HG03442 (cell line): ENCODE measurements at regions not wholly inside any gene's neighbourhood (a gene's known extent, or its start where the extent isn't known, plus 50 kb on each side); places are given as distances from the start of the nearest gene placed in this dataset.
A peak's percentile ranks its signal among the peaks of the same experiment; 100 is the strongest.

Source experiments
- ATAC-seq: cut with Tn5 transposase; IDR thresholded peaks from one replicate; pipeline ENCODE4 v1.9.1; 2021; ENCODE audit warnings: mild to moderate bottlenecking, moderate library complexity; ENCODE audit not compliant: unreplicated experiment

- no peak for ATAC-seq
These were observed 289.1 kb downstream of the TRIB2 start for GRCh38 chr2:13005761-13006335.

DNA sequence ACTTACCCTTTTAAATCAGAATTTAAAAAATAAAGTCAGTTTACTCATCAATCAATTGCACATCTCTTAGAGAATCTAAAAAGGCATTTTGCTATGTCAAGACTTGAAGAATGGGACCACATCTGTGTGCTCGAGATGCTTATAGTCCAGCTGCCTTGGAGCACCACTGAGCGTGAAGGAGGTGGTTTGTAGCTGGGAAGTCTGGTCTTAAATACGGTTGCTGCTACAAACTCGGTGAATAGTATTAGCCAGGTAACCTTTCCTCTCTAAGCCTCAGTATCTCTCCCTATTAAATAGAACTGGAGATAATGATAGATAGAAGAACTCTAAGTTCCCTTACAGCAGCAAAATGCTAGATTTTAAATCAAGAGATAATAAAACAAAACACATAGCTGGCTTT, 289.7 kb downstream of the TRIB2 start:
- no peak for ATAC-seq

GRCh38 chr2:13006829-13007717, 290.3 kb downstream of the TRIB2 start:
- ATAC-seq = peak; percentile 87

GRCh38 chr2:13009027-13009642, 292.4 kb downstream of the TRIB2 start:
- no peak for ATAC-seq

DNA sequence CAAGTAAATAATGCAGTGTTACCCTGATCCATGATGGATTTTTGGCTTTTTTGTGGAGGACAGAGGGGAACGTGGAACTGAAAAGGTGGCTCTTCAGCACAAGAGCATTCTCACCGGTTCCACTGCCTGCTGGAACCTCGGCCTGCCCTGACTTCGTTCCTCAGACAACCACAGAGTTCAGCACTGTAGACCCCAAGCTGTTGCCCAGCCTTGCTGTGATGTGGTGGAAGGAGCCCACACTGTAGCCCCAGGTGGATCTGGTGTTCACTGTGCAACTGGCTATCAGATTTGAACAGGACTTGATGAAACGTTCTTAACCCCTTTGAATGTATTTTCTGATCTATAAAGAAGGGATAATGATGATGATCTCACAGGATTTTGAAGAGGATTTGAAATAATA, 293.5 kb downstream of the TRIB2 start:
- ATAC-seq = no peak

- ATAC-seq = no peak
These were observed 298.0 kb downstream of the TRIB2 start for GRCh38 chr2:13014783-13015182.

DNA sequence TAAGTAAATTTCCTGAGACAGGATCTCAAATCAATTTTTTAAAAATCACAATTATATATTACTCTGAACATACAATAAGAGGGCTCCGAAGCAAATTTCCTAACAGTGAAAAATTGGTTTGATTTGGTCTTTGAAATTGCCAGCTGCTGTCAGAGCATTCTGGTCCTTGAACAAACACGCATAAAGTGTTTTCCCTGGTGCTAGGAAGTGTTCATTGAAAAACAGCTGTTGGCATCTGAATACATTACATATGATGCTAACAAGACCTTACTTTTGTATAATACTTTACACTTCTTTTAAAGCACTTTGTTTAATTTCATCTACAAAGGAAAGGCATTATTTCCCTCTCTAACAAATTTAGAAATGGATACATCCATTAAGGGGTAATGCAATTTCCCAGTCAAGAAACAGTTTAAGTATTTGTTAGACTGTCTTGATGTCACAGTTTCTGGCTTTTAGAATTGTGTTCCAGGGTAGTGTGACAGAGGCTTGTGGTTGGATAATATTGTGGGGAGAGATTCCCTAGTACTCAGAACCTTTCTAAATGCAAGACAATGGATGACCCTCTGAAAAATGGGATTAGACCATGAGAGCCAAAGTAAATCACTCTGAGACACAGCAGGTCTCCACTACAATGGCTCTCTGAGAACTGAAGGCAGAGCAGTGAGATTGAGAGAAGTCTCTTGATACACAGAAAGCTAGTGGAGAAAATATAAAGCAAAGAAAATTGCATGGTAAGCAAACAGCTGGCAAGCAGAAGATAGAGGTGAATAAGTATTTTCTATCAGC, 299.0 kb downstream of the TRIB2 start:
- ATAC-seq = no peak

- ATAC-seq = no peak
These were observed 301.8 kb downstream of the TRIB2 start for GRCh38 chr2:13018490-13018889.

DNA sequence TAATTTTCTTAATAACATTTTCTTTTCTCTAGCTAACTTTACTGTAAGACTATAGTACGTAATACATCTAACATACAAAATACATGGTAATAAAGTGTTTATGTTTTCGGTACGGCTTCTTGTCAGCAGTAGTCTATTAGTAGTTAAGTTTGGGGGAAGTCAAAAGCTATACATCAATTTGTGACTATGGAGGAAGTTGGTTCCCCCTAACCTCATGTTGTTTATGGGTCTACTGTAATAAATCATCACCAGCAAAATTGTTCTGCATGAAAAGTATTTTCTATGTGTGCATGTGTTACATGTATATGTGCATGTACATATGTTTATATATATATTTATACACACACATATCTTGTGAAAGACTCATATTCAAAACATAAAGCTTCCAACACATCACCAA, 303.0 kb downstream of the TRIB2 start:
- ATAC-seq = no peak

DNA sequence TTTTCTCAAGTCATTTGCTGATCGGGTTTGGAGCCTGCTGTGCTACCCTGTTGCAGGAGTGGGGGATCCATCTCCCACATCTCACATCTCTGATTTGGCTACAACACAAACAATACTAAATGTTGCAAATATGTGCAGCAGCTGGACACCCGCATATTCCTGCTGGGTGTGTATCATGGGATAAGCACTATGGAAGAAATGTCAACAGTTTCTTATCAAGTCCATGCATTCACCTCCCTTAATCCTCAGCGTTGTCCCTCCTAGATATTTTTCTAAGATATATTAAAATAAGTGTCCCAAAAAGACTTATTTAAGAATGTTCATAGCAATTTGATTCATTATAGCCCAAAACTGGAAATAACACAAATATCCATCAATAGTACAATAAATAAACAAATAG, 303.7 kb downstream of the TRIB2 start:
- no peak for ATAC-seq

GRCh38 chr2:13021470-13021957, 304.8 kb downstream of the TRIB2 start:
- ATAC-seq = no peak

GRCh38 chr2:13030606-13031005, 313.9 kb downstream of the TRIB2 start:
- no peak for ATAC-seq

DNA sequence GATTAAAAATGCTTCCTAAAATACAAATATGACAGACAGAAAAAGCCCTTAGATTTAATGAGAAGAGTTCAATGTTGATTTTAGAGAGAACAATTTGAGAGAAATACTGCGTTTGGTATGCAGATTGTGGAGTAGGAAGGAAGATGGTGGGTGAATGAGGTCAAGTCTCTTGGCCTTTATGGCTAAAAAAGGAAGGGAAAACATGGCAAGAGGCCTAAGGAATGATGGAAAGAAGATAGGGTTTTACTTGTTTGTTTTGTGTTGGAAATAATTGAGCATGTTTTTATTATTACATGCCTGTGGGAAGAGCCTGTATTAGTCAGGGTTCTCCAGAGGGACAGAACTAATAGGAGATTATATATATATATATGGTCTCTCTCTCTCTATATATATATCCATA, 318.1 kb downstream of the TRIB2 start:
- ATAC-seq = no peak

- ATAC-seq = no peak
These were observed 319.1 kb downstream of the TRIB2 start for GRCh38 chr2:13035866-13036265.

GRCh38 chr2:13040043-13040442, 323.3 kb downstream of the TRIB2 start:
- ATAC-seq = no peak

DNA sequence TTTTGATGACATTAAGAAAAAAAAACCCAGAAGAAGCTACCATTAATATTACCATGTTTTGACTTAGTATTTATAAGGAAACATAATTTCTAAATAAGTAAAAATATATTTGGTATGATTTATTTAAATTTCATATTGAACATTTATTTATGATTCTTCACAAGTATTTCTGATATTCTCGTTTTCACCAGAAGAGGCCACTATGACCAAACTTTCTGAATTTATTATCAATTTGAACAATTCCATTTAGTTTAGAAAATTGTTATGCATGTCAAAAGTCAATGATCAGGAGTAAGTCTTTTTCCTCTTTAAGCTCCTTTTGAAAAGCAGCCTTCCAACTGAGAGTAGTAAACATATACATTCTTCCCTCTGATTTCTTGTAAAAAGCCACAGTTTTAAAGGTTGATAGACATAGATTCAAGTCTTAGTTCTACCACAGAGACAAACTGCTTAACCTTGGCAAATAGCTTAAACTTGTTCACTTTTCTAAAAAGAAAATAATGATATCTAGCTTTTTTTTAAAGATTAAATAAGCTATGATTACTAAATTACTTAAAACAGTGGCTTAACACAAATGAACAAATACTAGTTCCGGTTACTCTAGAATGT, 329.9 kb downstream of the TRIB2 start:
- ATAC-seq = no peak

DNA sequence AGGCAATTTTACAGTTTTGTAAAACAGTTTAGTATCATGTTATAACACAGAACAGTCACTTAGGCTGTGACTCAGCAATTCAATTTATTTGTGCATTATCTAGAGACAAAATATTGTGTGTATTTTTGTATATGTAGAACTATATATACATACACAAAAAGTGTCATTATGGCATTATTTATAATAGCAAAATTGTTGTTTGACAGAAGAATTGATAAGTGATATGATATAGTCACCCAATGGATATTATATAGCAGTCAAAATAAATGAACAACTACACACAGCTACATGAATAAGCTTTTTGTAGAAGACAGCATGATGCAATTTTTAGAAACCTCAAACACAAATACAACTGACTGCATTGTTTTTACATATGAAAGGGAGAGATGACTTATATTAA, 334.0 kb downstream of the TRIB2 start:
- ATAC-seq = no peak

DNA sequence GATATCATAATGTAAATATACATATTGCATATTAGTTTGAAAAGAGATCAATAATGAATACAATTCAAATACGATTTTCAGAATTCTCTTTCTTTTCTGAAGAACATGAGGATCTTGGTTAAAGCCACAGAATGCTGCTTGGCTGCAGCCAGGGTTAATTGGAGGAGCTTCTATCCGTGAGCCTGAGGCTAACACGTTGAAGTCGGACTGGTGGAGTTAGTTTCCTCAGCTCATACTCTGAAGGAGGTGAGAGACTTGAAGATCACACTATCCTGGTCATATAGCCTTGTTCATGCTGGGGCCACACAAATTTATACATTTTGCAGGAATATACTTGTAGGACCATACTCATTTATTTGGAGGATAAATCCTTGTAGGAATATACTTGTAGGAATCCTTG, 335.8 kb downstream of the TRIB2 start:
- no peak for ATAC-seq

DNA sequence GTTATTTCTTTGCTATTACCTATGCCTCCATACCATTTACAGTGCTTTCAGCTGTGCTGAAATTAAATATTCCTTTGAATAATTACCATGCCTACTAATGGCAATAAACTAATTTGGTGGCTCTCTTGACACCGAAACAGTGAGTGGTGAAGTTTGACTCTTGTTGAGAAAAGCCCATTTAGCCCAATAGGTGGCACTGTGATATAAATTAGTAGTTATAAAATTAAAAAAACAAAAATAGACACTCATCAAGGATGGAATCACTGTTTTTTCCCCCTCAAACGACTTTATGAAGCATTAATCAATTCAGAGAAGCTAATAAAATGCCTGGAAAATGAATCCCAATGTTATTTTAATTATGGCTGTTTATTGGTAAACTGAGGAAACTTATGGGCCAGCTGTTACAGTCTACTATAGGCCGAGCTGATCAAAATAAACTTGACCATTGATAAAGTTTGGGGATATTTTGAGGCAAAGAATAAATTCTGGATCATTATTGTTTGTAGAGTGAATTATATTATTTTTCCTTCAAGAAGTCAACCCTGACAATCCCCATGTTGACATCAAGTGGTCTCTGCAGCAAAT, 339.6 kb downstream of the TRIB2 start:
- ATAC-seq = no peak

- no peak for ATAC-seq
These were observed 340.9 kb downstream of the TRIB2 start for GRCh38 chr2:13057671-13058070.
